ENCODE measurements at regions not wholly inside any gene's neighbourhood (a gene's known extent, or its start where the extent isn't known, plus 50 kb on each side); places are given as distances from the start of the nearest gene placed in this dataset.
"Not testable (repeated sequence)": the region's sequence is repeated elsewhere in the genome, so short reads cannot be mapped to it uniquely, and the experiment has no call there.

GRCh38 chr6:27132282-27132531, 115.3 kb upstream of the PRSS16 start:
- TF ChIP-seq CTCF (conservative IDR thresholded peaks at IDR 0.05 in 1 of 2, IDR thresholded peaks at IDR 0.05 in 1 of 2; ENCODE audit: extremely low read depth in 1 of 2, insufficient read depth in 1 of 2, low read depth in 1 of 2, low read length in 2 of 2); EZH2 (IDR thresholded peaks at IDR 0.05; ENCODE audit: borderline replicate concordance, low read length): not testable (repeated sequence)

All from mammary epithelial cell (primary cell).